ENCODE measurements at regions not wholly inside any gene's neighbourhood (a gene's known extent, or its start where the extent isn't known, plus 50 kb on each side); places are given as distances from the start of the nearest gene placed in this dataset.

DNA sequence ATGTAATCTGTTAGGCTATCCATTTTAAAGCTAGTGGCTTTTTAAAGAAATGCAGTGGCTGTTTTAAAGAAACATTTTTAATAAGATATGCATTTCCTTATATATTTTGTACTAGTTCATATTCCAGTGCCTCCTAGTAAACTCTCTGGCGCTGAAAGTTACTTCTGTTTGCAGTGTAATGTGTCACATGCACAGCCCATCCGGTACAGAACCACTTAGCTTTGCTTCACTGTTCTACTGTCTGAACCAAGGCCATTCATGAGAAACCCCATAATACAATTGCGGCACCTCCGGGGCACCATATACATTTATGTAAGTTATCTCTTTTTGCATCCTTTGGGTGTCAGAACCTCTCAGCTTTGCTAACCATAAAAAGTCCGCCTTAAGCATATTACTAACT is 114.6 kb upstream of the KCTD1 start:
- TF ChIP-seq, protein P1, sequence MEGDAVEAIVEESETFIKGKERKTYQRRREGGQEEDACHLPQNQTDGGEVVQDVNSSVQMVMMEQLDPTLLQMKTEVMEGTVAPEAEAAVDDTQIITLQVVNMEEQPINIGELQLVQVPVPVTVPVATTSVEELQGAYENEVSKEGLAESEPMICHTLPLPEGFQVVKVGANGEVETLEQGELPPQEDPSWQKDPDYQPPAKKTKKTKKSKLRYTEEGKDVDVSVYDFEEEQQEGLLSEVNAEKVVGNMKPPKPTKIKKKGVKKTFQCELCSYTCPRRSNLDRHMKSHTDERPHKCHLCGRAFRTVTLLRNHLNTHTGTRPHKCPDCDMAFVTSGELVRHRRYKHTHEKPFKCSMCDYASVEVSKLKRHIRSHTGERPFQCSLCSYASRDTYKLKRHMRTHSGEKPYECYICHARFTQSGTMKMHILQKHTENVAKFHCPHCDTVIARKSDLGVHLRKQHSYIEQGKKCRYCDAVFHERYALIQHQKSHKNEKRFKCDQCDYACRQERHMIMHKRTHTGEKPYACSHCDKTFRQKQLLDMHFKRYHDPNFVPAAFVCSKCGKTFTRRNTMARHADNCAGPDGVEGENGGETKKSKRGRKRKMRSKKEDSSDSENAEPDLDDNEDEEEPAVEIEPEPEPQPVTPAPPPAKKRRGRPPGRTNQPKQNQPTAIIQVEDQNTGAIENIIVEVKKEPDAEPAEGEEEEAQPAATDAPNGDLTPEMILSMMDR (IDR thresholded peaks at IDR 0.05), result no peak
- TF ChIP-seq POLR2AphosphoS5 (IDR thresholded peaks at IDR 0.05; ENCODE audit: insufficient read depth in 1 of 2, low read depth in 1 of 2), result no peak
